GM18873 (cell line): ENCODE measurements at regions not wholly inside any gene's neighbourhood (a gene's known extent, or its start where the extent isn't known, plus 50 kb on each side); places are given as distances from the start of the nearest gene placed in this dataset.
"Not testable (repeated sequence)": the region's sequence is repeated elsewhere in the genome, so short reads cannot be mapped to it uniquely, and the experiment has no call there.

Source experiments
- ATAC-seq: cut with Tn5 transposase; IDR thresholded peaks from one replicate; pipeline ENCODE4 v1.9.1; 2021; ENCODE audit warnings: mild to moderate bottlenecking, moderate library complexity, moderate number of reproducible peaks; ENCODE audit not compliant: unreplicated experiment, low FRiP score

DNA sequence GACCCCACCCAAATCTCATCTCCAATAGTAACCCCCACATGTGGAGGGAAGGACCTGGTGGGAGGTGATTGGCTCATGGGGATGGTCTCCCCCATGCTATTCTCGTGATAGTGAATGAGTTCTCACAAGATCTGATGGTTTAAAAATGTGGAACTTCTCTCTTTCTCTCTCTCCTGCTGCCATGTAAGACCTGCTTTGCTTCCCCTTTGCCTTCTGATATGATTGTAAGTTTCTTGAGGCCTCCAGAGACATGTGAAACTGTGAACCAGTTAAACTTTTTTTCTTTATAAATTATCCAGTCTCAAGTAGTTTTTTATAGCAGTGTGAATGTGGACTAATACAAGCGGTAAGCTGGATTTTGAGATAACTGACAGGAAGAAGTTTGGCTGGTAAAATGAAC lies 60.3 kb upstream of the MBNL1 start:
- no peak for ATAC-seq

- ATAC-seq, result no peak
Measured at GRCh38 chr3:152209060-152209459, 59.7 kb upstream of the MBNL1 start.

GRCh38 chr3:152209776-152210175 lies 59.0 kb upstream of the MBNL1 start:
- no peak for ATAC-seq

GRCh38 chr3:152210697-152211096 lies 58.0 kb upstream of the MBNL1 start:
- ATAC-seq, result no peak

DNA sequence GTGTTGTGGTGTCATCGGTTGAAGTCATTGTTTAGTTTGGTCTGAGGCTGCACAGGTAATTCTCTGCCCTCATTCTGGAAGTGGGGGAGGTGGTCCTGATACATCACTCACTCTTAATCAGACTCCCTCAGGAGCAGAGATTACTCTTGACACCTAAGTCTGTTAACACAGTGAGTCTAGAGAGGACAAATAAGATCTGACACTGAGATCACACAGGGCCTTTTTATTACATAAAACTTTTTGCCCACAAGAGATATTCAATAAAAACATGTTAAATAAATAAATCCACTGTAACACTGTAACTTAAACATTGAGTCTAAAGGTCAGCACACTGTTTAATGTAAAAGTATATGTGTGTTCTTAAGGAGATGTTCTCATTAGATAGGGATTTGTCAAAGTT lies 57.1 kb upstream of the MBNL1 start:
- ATAC-seq, result no peak

DNA sequence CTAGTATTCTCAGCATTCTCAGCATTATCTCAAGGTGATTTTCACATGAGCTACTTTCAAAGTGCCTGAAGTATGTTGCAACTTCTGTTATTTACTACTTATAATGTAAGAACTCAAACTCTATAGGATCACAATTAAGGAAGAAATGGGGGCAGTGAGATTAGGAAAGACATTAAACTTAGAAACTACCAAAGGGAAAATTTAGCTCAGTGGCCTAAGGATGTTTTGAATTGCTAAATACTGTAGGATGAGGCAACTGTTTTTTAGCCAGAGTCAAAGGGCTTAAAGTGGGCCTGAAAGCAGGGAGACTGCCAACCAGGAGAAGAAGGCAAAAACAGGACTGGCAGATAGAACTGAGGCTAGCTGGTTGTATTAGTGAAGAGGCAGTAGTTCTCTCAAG lies 55.5 kb upstream of the MBNL1 start:
- no peak for ATAC-seq

DNA sequence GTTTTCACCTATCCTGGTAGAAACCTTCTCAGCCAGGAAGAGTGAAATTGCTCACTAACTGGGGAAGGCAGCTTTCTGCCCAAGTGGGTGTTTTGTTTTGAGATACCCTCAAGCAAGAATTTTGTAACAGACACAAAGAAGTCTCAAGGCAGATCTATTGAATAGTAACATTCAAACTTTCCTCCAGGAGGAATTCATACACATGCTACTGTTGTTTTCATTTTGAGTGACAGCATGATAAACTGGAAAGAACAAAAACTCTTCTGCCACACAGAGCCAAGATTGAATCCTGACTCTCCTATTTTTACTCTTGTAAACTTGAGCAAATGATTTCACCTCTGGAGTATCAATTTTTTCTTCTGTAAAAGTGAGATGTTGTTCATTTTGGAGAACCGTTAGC lies 54.8 kb upstream of the MBNL1 start:
- no peak for ATAC-seq

DNA sequence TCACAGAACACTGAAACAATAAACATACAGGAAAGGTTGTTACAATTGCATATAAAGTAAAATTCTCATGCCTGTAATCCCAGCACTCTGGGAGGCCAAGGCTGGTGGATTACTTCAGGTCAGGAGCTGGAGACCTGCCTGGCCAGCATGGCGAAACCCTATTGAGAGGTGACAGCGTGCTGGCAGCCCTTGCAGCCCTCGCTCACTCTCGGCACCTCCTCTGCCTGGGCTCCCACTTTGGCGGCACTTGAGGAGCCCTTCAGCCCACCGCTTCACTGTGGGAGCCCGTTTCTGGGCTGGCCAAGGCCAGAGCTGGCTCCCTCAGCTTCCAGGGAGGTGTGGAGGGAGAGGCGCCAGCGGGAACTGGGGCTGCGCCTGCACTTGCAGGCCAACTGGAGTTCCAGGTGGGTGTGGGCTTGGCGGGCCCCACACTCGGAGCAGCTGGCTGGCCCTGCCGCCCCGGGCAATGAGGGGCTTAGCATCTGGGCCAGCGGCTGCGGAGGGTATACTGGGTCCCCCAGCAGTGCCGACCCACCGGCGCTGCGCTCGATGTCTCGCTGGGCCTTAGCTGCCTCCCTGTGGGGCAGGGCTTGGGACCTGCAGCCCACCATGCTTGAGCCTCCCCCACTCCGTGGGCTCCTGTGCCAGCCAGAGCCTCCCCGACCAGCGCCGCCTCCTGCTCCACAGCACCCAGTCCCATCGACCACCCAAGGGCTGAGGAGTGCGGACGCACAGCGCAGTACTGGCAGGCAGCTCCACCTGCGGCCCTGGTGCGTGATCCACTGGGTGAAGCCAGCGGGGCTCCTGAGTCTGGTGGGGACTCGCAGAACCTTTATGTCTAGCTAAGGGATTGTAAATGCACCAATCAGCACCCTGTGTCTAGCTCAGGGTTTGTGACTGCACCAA lies 51.5 kb upstream of the MBNL1 start:
- ATAC-seq, result not testable (repeated sequence)

- ATAC-seq, result no peak
Measured at GRCh38 chr3:152218602-152219001, 50.1 kb upstream of the MBNL1 start.
